ENCODE measurements at regions not wholly inside any gene's neighbourhood (a gene's known extent, or its start where the extent isn't known, plus 50 kb on each side); places are given as distances from the start of the nearest gene placed in this dataset.

GRCh38 chr6:147744012-147744411 is 235.5 kb downstream of the SAMD5 start:
- CTCF ChIA-PET, result no interaction called here
- DNase-seq (ENCODE audit: low read depth in 1 of 2, low spot score in 1 of 2) (no peak), FAIRE-seq (no peak), ATAC-seq (no peak)
- WGBS (ENCODE audit: missing lambda C conversion rate), result 76% methylated on average over 1 of the region's 1 CpG
- POLR2A ChIA-PET, result no interaction called here
- Histone ChIP-seq H3K27ac (no peak overlapping the region), H3K4me3 (no peak overlapping the region), H3K4me1 (no peaks in the 10 kb centered on the region), H3K4me2 (no peak overlapping the region), H3K9me3 (no peaks in the 10 kb centered on the region)
- TF ChIP-seq RCOR1 (IDR thresholded peaks at IDR 0.05; ENCODE audit: low read depth, low read length), result no peak
- no peak for TF ChIP-seq KDM1A (IDR thresholded peaks at IDR 0.05; ENCODE audit: low read depth)
- no peak for TF ChIP-seq RARB (CRISPR knock-in tag; IDR thresholded peaks at IDR 0.05)
- no peak for TF ChIP-seq JUN (IDR thresholded peaks at IDR 0.05)
- TF ChIP-seq FOSB (CRISPR knock-in tag; IDR thresholded peaks at IDR 0.05), result no peak
- no peak for TF ChIP-seq MAFK (IDR thresholded peaks at IDR 0.05; ENCODE audit: partially characterized antibody)
- TF ChIP-seq MAX (IDR thresholded peaks at IDR 0.05), result no peak
- no peak for TF ChIP-seq CHD4 (IDR thresholded peaks at IDR 0.05; ENCODE audit: borderline replicate concordance)
- TF ChIP-seq RFX5 (IDR thresholded peaks at IDR 0.05), result no peak

DNA sequence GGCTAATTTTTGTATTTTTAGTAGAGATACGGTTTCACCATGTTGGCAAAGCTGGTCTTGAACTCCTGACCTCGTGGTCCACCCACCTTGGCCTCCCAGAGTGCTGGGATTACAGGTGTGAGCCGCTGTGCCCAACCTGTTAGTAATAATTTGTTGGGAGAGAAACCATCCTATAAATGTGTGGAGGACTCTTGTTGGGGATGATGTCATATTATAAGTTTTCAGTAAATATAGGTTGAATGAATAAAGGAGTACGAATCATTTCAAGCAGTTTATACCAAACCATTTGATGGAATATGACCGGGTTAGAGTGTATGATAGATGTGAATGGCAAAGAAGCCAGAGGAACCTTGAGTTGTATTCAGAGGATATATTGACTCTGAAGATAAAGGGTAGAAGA is 240.8 kb downstream of the SAMD5 start:
- no peak for TF ChIP-seq HDAC2 (IDR thresholded peaks at IDR 0.05)
- TF ChIP-seq, protein P1, sequence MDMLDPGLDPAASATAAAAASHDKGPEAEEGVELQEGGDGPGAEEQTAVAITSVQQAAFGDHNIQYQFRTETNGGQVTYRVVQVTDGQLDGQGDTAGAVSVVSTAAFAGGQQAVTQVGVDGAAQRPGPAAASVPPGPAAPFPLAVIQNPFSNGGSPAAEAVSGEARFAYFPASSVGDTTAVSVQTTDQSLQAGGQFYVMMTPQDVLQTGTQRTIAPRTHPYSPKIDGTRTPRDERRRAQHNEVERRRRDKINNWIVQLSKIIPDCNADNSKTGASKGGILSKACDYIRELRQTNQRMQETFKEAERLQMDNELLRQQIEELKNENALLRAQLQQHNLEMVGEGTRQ (IDR thresholded peaks at IDR 0.05), result no peak
- no peak for TF ChIP-seq JUNB (IDR thresholded peaks at IDR 0.05)
- no peak for TF ChIP-seq MAZ (IDR thresholded peaks at IDR 0.05; ENCODE audit: borderline replicate concordance, low read depth, low read length)
- no peak for TF ChIP-seq TFCP2L1 (CRISPR knock-in tag; IDR thresholded peaks at IDR 0.05)
- no peak for TF ChIP-seq EP300 (IDR thresholded peaks at IDR 0.05)
- no peak for TF ChIP-seq RAD21 (conservative IDR thresholded peaks at IDR 0.05 in 1 of 2, IDR thresholded peaks at IDR 0.05 in 1 of 2)
- no peak for TF ChIP-seq ESRRA (IDR thresholded peaks at IDR 0.05; ENCODE audit: borderline replicate concordance, low read length)
- no peak for TF ChIP-seq MAX (IDR thresholded peaks at IDR 0.05)
- TF ChIP-seq JUN (IDR thresholded peaks at IDR 0.05), result no peak
- no peak for TF ChIP-seq RARB (CRISPR knock-in tag; IDR thresholded peaks at IDR 0.05)
- no peak for TF ChIP-seq FOXS1 (CRISPR knock-in tag; IDR thresholded peaks at IDR 0.05)
- TF ChIP-seq EHF (CRISPR knock-in tag; IDR thresholded peaks at IDR 0.05), result no peak
- no peak for TF ChIP-seq SMC3 (IDR thresholded peaks at IDR 0.05)
- TF ChIP-seq BHLHE40 (IDR thresholded peaks at IDR 0.05; ENCODE audit: low read depth, low read length), result no peak
- no peak for TF ChIP-seq ZFP36 (IDR thresholded peaks at IDR 0.05; ENCODE audit: borderline replicate concordance, partially characterized antibody)
- TF ChIP-seq, protein P2, sequence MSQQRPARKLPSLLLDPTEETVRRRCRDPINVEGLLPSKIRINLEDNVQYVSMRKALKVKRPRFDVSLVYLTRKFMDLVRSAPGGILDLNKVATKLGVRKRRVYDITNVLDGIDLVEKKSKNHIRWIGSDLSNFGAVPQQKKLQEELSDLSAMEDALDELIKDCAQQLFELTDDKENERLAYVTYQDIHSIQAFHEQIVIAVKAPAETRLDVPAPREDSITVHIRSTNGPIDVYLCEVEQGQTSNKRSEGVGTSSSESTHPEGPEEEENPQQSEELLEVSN (IDR thresholded peaks at IDR 0.05; ENCODE audit: borderline replicate concordance, low read depth), result no peak
- TF ChIP-seq HOXB5 (CRISPR knock-in tag; IDR thresholded peaks at IDR 0.05), result no peak
- 33% methylated on average over 3 of the region's 5 CpGs for WGBS (ENCODE audit: missing lambda C conversion rate)
- POLR2A ChIA-PET, result no interaction called here
- FAIRE-seq (no peak), DNase-seq (ENCODE audit: low read depth in 1 of 2, low spot score in 1 of 2) (no peak), ATAC-seq (no peak)
- Histone ChIP-seq H3K4me3 (no peak overlapping the region), H3K27ac (no peak overlapping the region), H3K4me1 (no peaks in the 10 kb centered on the region), H3K4me2 (no peak overlapping the region), H3K9me3 (no peaks in the 10 kb centered on the region)
- CTCF ChIA-PET, result no interaction called here

GRCh38 chr6:147750413-147750812 is 241.9 kb downstream of the SAMD5 start:
- ATAC-seq, result no peak
- 64% methylated on average over 4 of the region's 4 CpGs for WGBS (ENCODE audit: missing lambda C conversion rate)
- no peak overlapping the region for H3K4me2 ChIP-seq
- no peaks in the 10 kb centered on the region for H3K9me3 ChIP-seq
- no peak for FAIRE-seq
- DNase-seq (ENCODE audit: low read depth in 1 of 2, low spot score in 1 of 2), result no peak
- ChIA-PET CTCF (no interaction called here), POLR2A (no interaction called here)
- TF ChIP-seq HOXA7 (CRISPR knock-in tag; IDR thresholded peaks at IDR 0.05) (no peak), ZC3H11A (IDR thresholded peaks at IDR 0.05) (no peak), FOXS1 (CRISPR knock-in tag; IDR thresholded peaks at IDR 0.05) (no peak)
- no peaks in the 10 kb centered on the region for H3K4me1 ChIP-seq
- no peak overlapping the region for H3K27ac ChIP-seq
- H3K4me3 ChIP-seq, result no peak overlapping the region
